ENCODE measurements at regions not wholly inside any gene's neighbourhood (a gene's known extent, or its start where the extent isn't known, plus 50 kb on each side); places are given as distances from the start of the nearest gene placed in this dataset.
"Not testable (repeated sequence)": the region's sequence is repeated elsewhere in the genome, so short reads cannot be mapped to it uniquely, and the experiment has no call there.

DNA sequence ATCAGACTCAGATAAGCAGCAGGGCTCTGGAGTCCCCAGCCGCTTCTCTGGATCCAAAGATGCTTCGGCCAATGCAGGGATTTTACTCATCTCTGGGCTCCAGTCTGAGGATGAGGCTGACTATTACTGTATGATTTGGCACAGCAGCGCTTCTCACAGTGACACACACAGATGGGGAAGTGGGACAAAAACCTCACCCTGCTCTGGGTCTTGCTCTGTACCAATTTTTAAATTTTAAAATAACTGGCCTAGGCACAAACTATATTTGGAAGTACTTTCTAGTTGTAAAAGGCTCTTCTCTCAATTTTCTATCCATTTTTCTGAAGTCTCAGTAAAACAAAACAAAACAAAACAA lies 131.7 kb downstream of the VPREB1 start:
- Histone ChIP-seq H3K36me3 (ENCODE audit: control insufficient read depth, insufficient read depth, low read length) (no peaks in the 10 kb centered on the region), H2AFZ (no peak overlapping the region), H3K9me3 (ENCODE audit: control insufficient read depth, low read length) (no peaks in the 10 kb centered on the region), H3K79me2 (no peaks in the 10 kb centered on the region), H3K27ac (no peak overlapping the region), H3K4me2 (ENCODE audit: low read length) (no peak overlapping the region), H3K9ac (no peak overlapping the region), H3K27me3 (ENCODE audit: control insufficient read depth, insufficient read depth, low read length) (no peaks in the 10 kb centered on the region), H3K4me3 (ENCODE audit: low read depth, low read length) (no peak overlapping the region), H3K4me1 (no peaks in the 10 kb centered on the region)
- TF ChIP-seq CTCF (IDR thresholded peaks at IDR 0.05): no peak

- not testable (repeated sequence) for H3K4me3 ChIP-seq (ENCODE audit: low read depth, low read length); H3K9ac ChIP-seq; H2AFZ ChIP-seq; H3K27me3 ChIP-seq (ENCODE audit: control insufficient read depth, insufficient read depth, low read length); H3K9me3 ChIP-seq (ENCODE audit: control insufficient read depth, low read length); H3K27ac ChIP-seq; H3K36me3 ChIP-seq (ENCODE audit: control insufficient read depth, insufficient read depth, low read length); H3K4me1 ChIP-seq; H3K4me2 ChIP-seq (ENCODE audit: low read length); H3K79me2 ChIP-seq
These were observed 131.7 kb downstream of the ZNF280B start for GRCh38 chr22:22376884-22377283.

- no peak overlapping the region for H3K4me3 ChIP-seq (ENCODE audit: low read depth, low read length)
- H3K9ac ChIP-seq: no peak overlapping the region
- no peaks in the 10 kb centered on the region for H3K79me2 ChIP-seq
- no peaks in the 10 kb centered on the region for H3K36me3 ChIP-seq (ENCODE audit: control insufficient read depth, insufficient read depth, low read length)
- TF ChIP-seq CTCF (IDR thresholded peaks at IDR 0.05): no peak
- no peaks in the 10 kb centered on the region for H3K9me3 ChIP-seq (ENCODE audit: control insufficient read depth, low read length)
- no peaks in the 10 kb centered on the region for H3K27me3 ChIP-seq (ENCODE audit: control insufficient read depth, insufficient read depth, low read length)
- no peak overlapping the region for H2AFZ ChIP-seq
- H3K27ac ChIP-seq: no peak overlapping the region
- no peak overlapping the region for H3K4me2 ChIP-seq (ENCODE audit: low read length)
- no peaks in the 10 kb centered on the region for H3K4me1 ChIP-seq
These were observed 131.2 kb downstream of the ZNF280B start for GRCh38 chr22:22377335-22377734.

- no peak for TF ChIP-seq CTCF (IDR thresholded peaks at IDR 0.05)
These were observed 129.8 kb downstream of the ZNF280B start for GRCh38 chr22:22378446-22379415.

DNA sequence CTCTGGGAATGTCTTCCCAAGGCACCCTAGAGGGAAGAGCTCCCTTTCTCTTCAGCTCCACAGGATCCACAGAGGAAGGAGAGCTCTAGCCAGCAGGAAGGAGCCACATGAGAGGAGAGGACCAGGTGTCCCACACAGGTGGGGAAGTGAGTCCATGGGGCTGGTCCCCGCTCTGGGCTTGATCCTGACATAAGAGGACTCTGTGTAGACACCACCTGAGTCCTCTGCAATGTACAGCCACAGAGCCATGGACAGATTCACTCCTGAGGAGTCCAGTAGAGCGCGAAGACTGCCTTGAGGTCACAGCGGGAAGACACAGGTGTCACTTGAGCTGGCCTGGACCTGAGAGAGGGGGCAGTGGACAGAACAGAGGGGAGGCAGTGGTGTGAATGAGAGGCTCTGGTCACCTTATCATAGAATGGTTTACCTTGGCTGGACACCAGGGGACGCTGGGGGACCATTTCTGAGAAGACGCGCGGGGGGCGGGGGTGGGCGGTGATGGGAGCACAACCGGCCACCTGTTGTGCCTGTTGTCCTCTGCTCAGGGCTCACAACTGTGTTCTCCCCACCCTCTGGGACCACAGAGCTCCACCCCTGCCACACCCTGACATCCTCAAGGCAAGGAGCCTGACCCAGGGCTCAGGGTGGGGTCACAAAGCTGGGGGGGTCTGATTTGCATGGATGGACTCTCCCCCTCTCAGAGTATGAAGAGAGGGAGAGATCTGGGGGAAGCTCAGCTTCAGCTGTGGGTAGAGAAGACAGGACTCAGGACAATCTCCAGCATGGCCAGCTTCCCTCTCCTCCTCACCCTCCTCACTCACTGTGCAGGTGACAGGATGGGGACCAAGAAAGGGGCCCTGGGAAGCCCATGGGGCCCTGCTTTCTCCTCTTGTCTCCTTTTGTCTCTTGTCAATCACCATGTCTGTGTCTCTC lies 128.2 kb downstream of the ZNF280B start:
- Histone ChIP-seq H3K9me3 (ENCODE audit: control insufficient read depth, low read length) (no peaks in the 10 kb centered on the region), H3K9ac (no peak overlapping the region), H3K4me3 (ENCODE audit: low read depth, low read length) (no peak overlapping the region), H3K36me3 (ENCODE audit: control insufficient read depth, insufficient read depth, low read length) (no peaks in the 10 kb centered on the region), H3K79me2 (no peaks in the 10 kb centered on the region), H3K4me2 (ENCODE audit: low read length) (no peak overlapping the region), H3K27ac (no peak overlapping the region), H3K27me3 (ENCODE audit: control insufficient read depth, insufficient read depth, low read length) (no peaks in the 10 kb centered on the region), H2AFZ (no peak overlapping the region), H3K4me1 (no peaks in the 10 kb centered on the region)
- no peak for TF ChIP-seq CTCF (IDR thresholded peaks at IDR 0.05)

More at GRCh38 chr22:22378446-22379415, 129.8 kb downstream of the ZNF280B start:
- H3K9ac ChIP-seq: no peak overlapping the region
- no peaks in the 10 kb centered on the region for H3K4me1 ChIP-seq
- H3K79me2 ChIP-seq: no peaks in the 10 kb centered on the region
- H3K4me2 ChIP-seq (ENCODE audit: low read length): no peak overlapping the region
- no peaks in the 10 kb centered on the region for H3K36me3 ChIP-seq (ENCODE audit: control insufficient read depth, insufficient read depth, low read length)
- H3K4me3 ChIP-seq (ENCODE audit: low read depth, low read length): no peak overlapping the region
- H2AFZ ChIP-seq: no peak overlapping the region
- no peaks in the 10 kb centered on the region for H3K27me3 ChIP-seq (ENCODE audit: control insufficient read depth, insufficient read depth, low read length)
- no peaks in the 10 kb centered on the region for H3K9me3 ChIP-seq (ENCODE audit: control insufficient read depth, low read length)
- no peak overlapping the region for H3K27ac ChIP-seq

DNA sequence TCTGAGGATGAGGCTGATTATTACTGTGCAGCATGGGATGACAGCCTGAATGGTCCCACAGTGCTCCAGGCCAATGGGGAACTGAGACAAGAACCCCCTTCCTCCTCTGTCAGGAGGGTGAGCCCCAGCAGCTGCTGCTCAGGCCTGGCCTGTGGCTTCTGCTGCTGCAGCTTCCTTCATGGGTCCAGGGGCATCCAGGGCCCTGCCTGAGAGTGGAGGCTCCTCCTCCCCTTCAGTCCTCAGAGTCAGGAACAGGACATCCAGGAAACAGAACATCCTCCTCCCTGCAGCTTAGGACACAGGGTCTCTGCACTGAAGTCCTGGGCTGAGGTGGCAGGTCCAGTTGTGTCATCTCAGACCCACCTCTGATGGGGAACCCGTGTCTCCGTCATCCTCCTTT lies 127.2 kb downstream of the ZNF280B start:
- not testable (repeated sequence) for H3K4me2 ChIP-seq (ENCODE audit: low read length); H3K9ac ChIP-seq; H3K27ac ChIP-seq; H2AFZ ChIP-seq; H3K27me3 ChIP-seq (ENCODE audit: control insufficient read depth, insufficient read depth, low read length); H3K36me3 ChIP-seq (ENCODE audit: control insufficient read depth, insufficient read depth, low read length); H3K9me3 ChIP-seq (ENCODE audit: control insufficient read depth, low read length); H3K79me2 ChIP-seq; H3K4me1 ChIP-seq; H3K4me3 ChIP-seq (ENCODE audit: low read depth, low read length)

Data from parathyroid adenoma (tissue), 2 donors.